HepG2 (cell line): ENCODE measurements at regions not wholly inside any gene's neighbourhood (a gene's known extent, or its start where the extent isn't known, plus 50 kb on each side); places are given as distances from the start of the nearest gene placed in this dataset.

Experiments used
- CBFB ChIP-seq: sonication (generic); formaldehyde crosslinking; IDR thresholded peaks from 2 replicates; pipeline ENCODE4 v1.4.0; 2020; ENCODE audit warnings: missing genetic modification reagents
- CTCF ChIP-seq: sonication (generic); formaldehyde crosslinking; IDR thresholded peaks from 2 replicates; pipeline ENCODE4 v1.5.0; 2020; ENCODE audit warnings: mild to moderate bottlenecking, missing genetic modification reagents, moderate library complexity
- FOXP4 ChIP-seq: sonication (generic); formaldehyde crosslinking; IDR thresholded peaks from 2 replicates; pipeline ENCODE4 v1.4.0; 2020; ENCODE audit warnings: missing genetic modification reagents
- GABPA ChIP-seq, 2 experiments: IDR thresholded peaks; 2 replicates each; pipeline ENCODE4 v1.6.1; 2011 to 2016; ENCODE audit warnings: low read depth in 2 of 2, low read length in 1 of 2, missing biosample characterization in 1 of 2, missing genetic modification characterization in 1 of 2
- GATAD1 ChIP-seq: IDR thresholded peaks from 2 replicates; pipeline ENCODE4 v1.6.1; 2016; ENCODE audit warnings: missing genetic modification reagents, missing compliant biosample characterization
- HDAC2 ChIP-seq: sonication (generic); formaldehyde crosslinking; IDR thresholded peaks from 2 replicates; pipeline ENCODE4 v1.4.0; 2020; ENCODE audit warnings: missing genetic modification reagents
- KDM5A ChIP-seq: fragments of 200-600 bp; sonication (generic); IDR thresholded peaks from 2 replicates; pipeline ENCODE4 v1.7.0; 2018; ENCODE audit warnings: antibody characterized with exemption, mild to moderate bottlenecking, low read length, borderline replicate concordance
- NFIC ChIP-seq: IDR thresholded peaks from 2 replicates; pipeline ENCODE4 v1.6.1; 2012; ENCODE audit warnings: mild to moderate bottlenecking, low read length, inconsistent platforms
- TMF1 ChIP-seq: sonication (generic); formaldehyde crosslinking; IDR thresholded peaks from 2 replicates; pipeline ENCODE4 v1.8.1; 2022; ENCODE audit warnings: low read depth, missing genetic modification reagents
- ZNF282 ChIP-seq: fragments of 450-650 bp; IDR thresholded peaks from 2 replicates; pipeline ENCODE4 v1.6.1; 2018; ENCODE audit not compliant: partially characterized antibody
- ZNF432 ChIP-seq: sonication (generic); formaldehyde crosslinking; IDR thresholded peaks from 2 replicates; pipeline ENCODE4 v1.5.0; 2020; ENCODE audit warnings: missing genetic modification reagents, mild to moderate bottlenecking, borderline replicate concordance
- ZNF709 ChIP-seq: sonication (generic); formaldehyde crosslinking; IDR thresholded peaks from 2 replicates; pipeline ENCODE4 v1.5.0; 2020; ENCODE audit warnings: mild to moderate bottlenecking, missing genetic modification reagents
- ZNF878 ChIP-seq: sonication (generic); formaldehyde crosslinking; IDR thresholded peaks from 2 replicates; pipeline ENCODE4 v1.8.1; 2023; ENCODE audit warnings: mild to moderate bottlenecking, missing genetic modification reagents, moderate library complexity
- ZUFSP ChIP-seq: sonication (generic); formaldehyde crosslinking; IDR thresholded peaks from 2 replicates; pipeline ENCODE4 v1.9.0; 2021; ENCODE audit warnings: missing genetic modification reagents, mild to moderate bottlenecking, borderline replicate concordance

- TF ChIP-seq CTCF (CRISPR knock-in tag) (no peak), ZNF432 (no peak), KDM5A (no peak), CBFB (no peak), ZUFSP (CRISPR knock-in tag) (no peak), HDAC2 (no peak), GABPA (IDR thresholded peaks at IDR 0.05; ENCODE audit: low read depth, low read length) (no peak), GABPA (CRISPR knock-in tag; IDR thresholded peaks at IDR 0.05; ENCODE audit: low read depth) (no peak), ZNF878 (CRISPR knock-in tag) (no peak), ZNF709 (CRISPR knock-in tag) (no peak), GATAD1 (CRISPR knock-in tag) (no peak), ZNF282 (no peak), TMF1 (no peak), FOXP4 (CRISPR knock-in tag) (no peak), NFIC (no peak)
These were observed 209.0 kb upstream of the ZMIZ1 start for GRCh38 chr10:78859769-78860168.
